CD4-positive, CD25-positive, alpha-beta regulatory T cell (primary cell): ENCODE measurements at regions not wholly inside any gene's neighbourhood (a gene's known extent, or its start where the extent isn't known, plus 50 kb on each side); places are given as distances from the start of the nearest gene placed in this dataset.

Source experiments
- ATAC-seq, 2 donors: fragments of 150-1000 bp; cut with Tn5 transposase; one replicate each; pipeline ENCODE4 v1.10.0; 2021; ENCODE audit warnings: low read depth in 2 of 2, moderate number of reproducible peaks in 2 of 2, moderate library complexity in 1 of 2
- DNase-seq, 3 donors: peaks; one replicate each; pipeline versions ENCODE4 v3.0.0 to v3.0.0-alpha.2; 2012 to 2022; ENCODE audit warnings: mixed read lengths in 1 of 3
- H3K27ac ChIP-seq: one replicate; pipeline ENCODE4 v1.7.0; 2013; ENCODE audit warnings: mild to moderate bottlenecking, low read length; ENCODE audit not compliant: insufficient read depth, poor library complexity, severe bottlenecking
- H3K27me3 ChIP-seq: one replicate; pipeline ENCODE4 v1.7.0; 2013; ENCODE audit warnings: low read length; ENCODE audit not compliant: control insufficient read depth, insufficient read depth
- H3K36me3 ChIP-seq: one replicate; pipeline ENCODE4 v1.7.0; 2013; ENCODE audit warnings: mild to moderate bottlenecking, low read length, moderate library complexity; ENCODE audit not compliant: control insufficient read depth, insufficient read depth
- H3K4me1 ChIP-seq: 2 replicates; pipeline ENCODE4 v1.7.0; 2013; ENCODE audit warnings: mild to moderate bottlenecking, low read length; ENCODE audit not compliant: insufficient read depth, control insufficient read depth, poor library complexity, severe bottlenecking
- H3K4me3 ChIP-seq: one replicate; pipeline ENCODE4 v1.7.0; 2013; ENCODE audit warnings: low read depth, mild to moderate bottlenecking, low read length, moderate library complexity
- H3K9me3 ChIP-seq, 2 experiments: 1 replicate in 1 of 2; 2 replicates in 1 of 2; pipeline ENCODE4 v1.7.0; 2013; ENCODE audit warnings: low read length in 2 of 2, mild to moderate bottlenecking in 1 of 2, moderate library complexity in 1 of 2; ENCODE audit not compliant: control insufficient read depth in 2 of 2
- H3K27ac Mint-ChIP-seq, 3 donors: one replicate each; pipeline ENCODE4 v1.8.0; 2020 to 2022; ENCODE audit warnings: mild to moderate bottlenecking in 3 of 3, mixed read lengths in 3 of 3, moderate library complexity in 2 of 3
- H3K27me3 Mint-ChIP-seq: one replicate; pipeline ENCODE4 v1.8.0; 2022; ENCODE audit warnings: mild to moderate bottlenecking, mixed read lengths
- H3K36me3 Mint-ChIP-seq: one replicate; pipeline ENCODE4 v1.8.0; 2020; ENCODE audit warnings: mixed read lengths
- H3K4me1 Mint-ChIP-seq, 4 donors: one replicate each; pipeline ENCODE4 v1.8.0; 2020 to 2022; ENCODE audit warnings: mixed read lengths in 4 of 4, mild to moderate bottlenecking in 1 of 4
- H3K4me3 Mint-ChIP-seq, 4 donors: one replicate each; pipeline ENCODE4 v1.8.0; 2020 to 2022; ENCODE audit warnings: mild to moderate bottlenecking in 4 of 4, mixed read lengths in 4 of 4, moderate library complexity in 3 of 4
- H3K9me3 Mint-ChIP-seq, 7 donors: one replicate each; pipeline ENCODE4 v1.8.0; 2020 to 2022; ENCODE audit warnings: mixed read lengths in 7 of 7, mild to moderate bottlenecking in 3 of 7, moderate library complexity in 2 of 7

DNA sequence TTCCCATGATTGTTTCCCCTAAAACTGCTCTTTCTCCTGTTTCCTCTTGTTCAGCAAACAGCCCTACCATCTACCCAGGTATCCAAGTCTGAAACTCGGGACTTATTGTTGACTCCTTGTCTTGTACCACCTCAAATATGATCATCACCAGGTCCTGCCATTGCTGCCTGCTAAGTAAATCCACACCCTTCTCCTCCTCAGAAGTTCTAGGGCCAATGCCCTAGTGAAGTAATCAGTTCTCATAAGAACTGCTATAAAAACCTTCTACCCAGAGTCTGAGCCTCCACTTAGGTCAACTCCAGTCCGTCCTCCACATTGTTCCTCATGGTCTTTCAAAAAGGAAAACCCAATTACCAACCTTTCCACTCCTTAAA, 77.0 kb upstream of the IL12A start:
- Histone ChIP-seq H3K36me3 (no peaks in the 10 kb centered on the region), H3K4me3 (peak overlapping the region; percentile 63), H3K9me3 (no peaks in the 10 kb centered on the region), H3K27me3 (peaks cover 4% of the 10 kb centered on the region), H3K27ac (no peak overlapping the region), H3K4me1 (no peaks in the 10 kb centered on the region)
- peak in 1 of 3 donors; percentile 10 for DNase-seq
- H3K27ac Mint-ChIP-seq = peak overlapping the region; percentile 7 to 98 (median 55)
- peak overlapping the region in 3 of 4 donors; percentile 25 to 79 (median 58) for H3K4me3 Mint-ChIP-seq
- no peaks in the 10 kb centered on the region for H3K36me3 Mint-ChIP-seq
- H3K9me3 Mint-ChIP-seq = peaks cover 0 to 2% (median 0%) of the 10 kb centered on the region in 7 donors
- H3K27me3 Mint-ChIP-seq = peaks cover 10% of the 10 kb centered on the region
- H3K4me1 Mint-ChIP-seq = peaks cover 0 to 22% (median 5%) of the 10 kb centered on the region in 4 donors
- ATAC-seq = no peak

DNA sequence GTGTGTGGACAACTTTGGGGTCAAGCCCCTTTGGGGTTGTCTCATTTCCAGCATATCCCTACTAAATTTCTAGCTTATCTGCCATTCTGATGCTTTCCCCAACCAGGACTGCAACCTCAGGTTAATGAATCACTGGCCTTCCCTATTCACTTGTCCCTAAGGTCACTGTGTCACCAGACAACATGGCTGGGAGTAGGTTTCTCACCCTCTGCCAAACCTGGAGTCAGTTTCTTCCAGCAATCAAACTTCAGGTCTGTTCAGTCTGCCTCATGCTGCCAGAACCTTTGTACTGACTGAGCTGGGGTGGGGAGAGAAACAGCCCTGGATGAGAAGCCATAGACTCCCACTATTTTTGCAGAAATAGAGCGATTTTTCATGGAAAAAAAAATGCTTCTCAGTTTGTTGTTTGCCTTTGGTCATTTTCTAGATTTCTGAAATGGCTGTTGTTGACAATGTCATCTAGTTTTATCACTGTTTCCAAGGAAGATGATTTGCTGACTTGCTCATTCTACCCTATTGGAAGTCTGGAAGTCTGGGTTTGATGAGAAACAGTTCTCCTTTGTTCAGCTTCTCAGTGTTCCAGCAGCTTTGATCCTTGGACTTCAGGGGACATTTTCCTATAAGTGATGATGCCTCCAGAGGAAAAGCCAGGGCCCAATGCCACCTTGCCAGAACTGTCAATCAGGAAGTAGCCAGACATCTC, 74.8 kb upstream of the IL12A start:
- H3K27ac ChIP-seq = no peak overlapping the region
- H3K27ac Mint-ChIP-seq = no peak overlapping the region
- H3K4me3 ChIP-seq = no peak overlapping the region

DNA sequence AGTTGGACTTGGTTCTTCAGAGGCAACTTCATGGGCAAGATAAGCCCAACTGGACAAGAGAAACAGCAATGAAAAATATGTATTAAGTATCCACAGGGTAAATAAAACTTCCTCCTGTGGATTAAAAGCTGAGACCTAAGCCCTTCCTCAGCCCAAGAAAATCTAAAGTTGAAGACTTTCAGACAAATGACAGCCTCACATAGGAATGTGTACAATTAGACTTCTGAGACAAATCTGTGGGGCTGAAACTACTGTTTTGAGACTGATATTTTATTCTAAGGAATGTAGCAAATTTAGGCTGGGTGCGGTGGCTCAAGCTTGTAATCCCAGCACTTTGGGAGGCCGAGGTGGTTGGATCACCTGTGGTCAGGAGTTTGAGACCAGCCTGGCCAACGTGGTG, 74.2 kb upstream of the IL12A start:
- Histone ChIP-seq H3K4me3 (no peak overlapping the region), H3K9me3 (no peaks in the 10 kb centered on the region), H3K27ac (no peak overlapping the region), H3K36me3 (no peaks in the 10 kb centered on the region), H3K4me1 (no peaks in the 10 kb centered on the region), H3K27me3 (peaks cover 4% of the 10 kb centered on the region)
- no peak overlapping the region for H3K4me3 Mint-ChIP-seq
- DNase-seq (no peak), ATAC-seq (no peak)
- H3K27ac Mint-ChIP-seq = no peak overlapping the region
- peaks cover 21% of the 10 kb centered on the region for H3K27me3 Mint-ChIP-seq
- H3K9me3 Mint-ChIP-seq = no peaks in the 10 kb centered on the region
- H3K36me3 Mint-ChIP-seq = no peaks in the 10 kb centered on the region
- H3K4me1 Mint-ChIP-seq = peaks cover 0 to 22% (median 5%) of the 10 kb centered on the region in 4 donors

More for the DNA sequence above, 74.8 kb upstream of the IL12A start:
- Histone ChIP-seq H3K27me3 (peaks cover under 1% of the 10 kb centered on the region), H3K36me3 (no peaks in the 10 kb centered on the region), H3K9me3 (no peaks in the 10 kb centered on the region), H3K4me1 (no peaks in the 10 kb centered on the region)
- Mint-ChIP-seq H3K27me3 (peaks cover 16% of the 10 kb centered on the region), H3K36me3 (no peaks in the 10 kb centered on the region), H3K4me1 (peaks cover 0 to 22% (median 5%) of the 10 kb centered on the region in 4 donors), H3K4me3 (peak overlapping the region in 1 of 4 donors; percentile 12), H3K9me3 (no peaks in the 10 kb centered on the region)
- ATAC-seq = no peak
- no peak for DNase-seq

DNA sequence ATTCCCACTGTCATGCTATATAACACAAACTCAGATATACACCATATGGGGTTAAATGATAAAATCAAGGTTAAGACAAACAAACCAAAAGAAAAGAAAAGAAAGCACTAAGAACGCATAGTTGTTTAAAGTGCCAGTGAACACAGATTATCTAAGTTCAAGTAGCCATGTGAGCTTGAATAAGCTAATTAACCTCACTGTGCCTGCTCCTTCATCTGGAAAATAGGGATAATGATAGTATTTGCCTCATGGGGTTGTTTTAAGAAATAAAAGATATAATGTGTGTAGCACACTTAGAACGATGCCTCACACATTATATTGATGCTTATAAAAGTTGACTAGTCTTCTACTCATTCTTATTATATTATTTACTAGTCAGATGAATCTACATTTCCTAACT, 72.6 kb upstream of the IL12A start:
- H3K27me3 ChIP-seq = peaks cover 4% of the 10 kb centered on the region
- H3K9me3 ChIP-seq = no peaks in the 10 kb centered on the region
- Mint-ChIP-seq H3K4me1 (peaks cover 0 to 15% (median 4%) of the 10 kb centered on the region in 4 donors), H3K9me3 (peaks cover 0 to 2% (median 0%) of the 10 kb centered on the region in 7 donors), H3K4me3 (no peak overlapping the region), H3K27me3 (peaks cover 35% of the 10 kb centered on the region), H3K27ac (no peak overlapping the region), H3K36me3 (no peaks in the 10 kb centered on the region)
- H3K27ac ChIP-seq = no peak overlapping the region
- DNase-seq (no peak), ATAC-seq (no peak)
- H3K4me3 ChIP-seq = no peak overlapping the region
- no peaks in the 10 kb centered on the region for H3K4me1 ChIP-seq
- no peaks in the 10 kb centered on the region for H3K36me3 ChIP-seq

DNA sequence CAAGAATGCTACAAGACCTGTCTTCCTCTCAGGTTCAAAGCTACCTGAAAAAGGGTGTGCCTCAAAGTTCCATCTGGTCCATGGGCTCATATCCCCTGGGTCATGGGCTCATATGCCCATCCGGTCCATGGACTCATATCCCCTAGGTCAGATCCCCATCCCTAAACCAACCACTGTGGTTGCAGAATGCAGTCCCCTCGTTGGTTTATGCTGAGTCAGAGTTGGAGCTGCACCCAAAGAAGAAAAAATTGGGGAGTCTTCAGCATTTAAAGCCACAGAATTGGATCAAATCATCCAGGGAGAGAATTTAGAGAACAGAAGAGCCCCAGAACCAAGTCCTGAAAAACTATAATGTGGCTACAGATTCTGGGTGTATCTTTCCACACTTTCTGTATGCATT, 71.5 kb upstream of the IL12A start:
- H3K4me1 ChIP-seq = no peaks in the 10 kb centered on the region
- no peak overlapping the region for H3K27ac ChIP-seq
- DNase-seq (no peak), ATAC-seq (no peak)
- peaks cover 5% of the 10 kb centered on the region for H3K27me3 ChIP-seq
- Mint-ChIP-seq H3K27me3 (peaks cover 31% of the 10 kb centered on the region), H3K4me1 (peaks cover 0 to 4% (median 0%) of the 10 kb centered on the region in 4 donors), H3K36me3 (no peaks in the 10 kb centered on the region), H3K27ac (no peak overlapping the region), H3K4me3 (no peak overlapping the region), H3K9me3 (peaks cover 0 to 2% (median 0%) of the 10 kb centered on the region in 7 donors)
- H3K9me3 ChIP-seq = no peaks in the 10 kb centered on the region
- no peaks in the 10 kb centered on the region for H3K36me3 ChIP-seq
- H3K4me3 ChIP-seq = no peak overlapping the region

DNA sequence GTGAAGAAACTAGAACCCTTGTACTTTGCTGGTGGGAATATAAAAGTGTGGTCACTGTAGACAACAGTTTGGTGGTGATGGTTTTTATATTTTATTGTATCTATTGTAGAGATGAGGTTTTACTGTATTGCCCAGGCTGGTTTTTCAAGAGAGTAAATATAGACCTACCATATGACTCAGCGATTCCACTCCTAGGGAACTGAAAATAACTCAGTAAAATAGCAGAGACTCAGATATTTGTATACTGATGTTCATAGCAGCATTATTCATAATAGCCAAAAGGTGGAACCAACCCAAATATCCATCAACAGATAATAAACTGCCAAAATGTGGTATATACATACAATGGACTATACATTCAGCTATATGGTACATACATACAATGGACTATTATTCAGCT, 68.8 kb upstream of the IL12A start:
- Mint-ChIP-seq H3K4me1 (no peaks in the 10 kb centered on the region), H3K9me3 (peaks cover 0 to 2% (median 0%) of the 10 kb centered on the region in 7 donors), H3K27me3 (peaks cover 25% of the 10 kb centered on the region), H3K4me3 (no peak overlapping the region), H3K27ac (no peak overlapping the region), H3K36me3 (no peaks in the 10 kb centered on the region)
- ATAC-seq (no peak), DNase-seq (no peak)
- Histone ChIP-seq H3K27me3 (peaks cover 5% of the 10 kb centered on the region), H3K4me1 (no peaks in the 10 kb centered on the region), H3K36me3 (no peaks in the 10 kb centered on the region), H3K9me3 (no peaks in the 10 kb centered on the region), H3K4me3 (no peak overlapping the region), H3K27ac (no peak overlapping the region)

DNA sequence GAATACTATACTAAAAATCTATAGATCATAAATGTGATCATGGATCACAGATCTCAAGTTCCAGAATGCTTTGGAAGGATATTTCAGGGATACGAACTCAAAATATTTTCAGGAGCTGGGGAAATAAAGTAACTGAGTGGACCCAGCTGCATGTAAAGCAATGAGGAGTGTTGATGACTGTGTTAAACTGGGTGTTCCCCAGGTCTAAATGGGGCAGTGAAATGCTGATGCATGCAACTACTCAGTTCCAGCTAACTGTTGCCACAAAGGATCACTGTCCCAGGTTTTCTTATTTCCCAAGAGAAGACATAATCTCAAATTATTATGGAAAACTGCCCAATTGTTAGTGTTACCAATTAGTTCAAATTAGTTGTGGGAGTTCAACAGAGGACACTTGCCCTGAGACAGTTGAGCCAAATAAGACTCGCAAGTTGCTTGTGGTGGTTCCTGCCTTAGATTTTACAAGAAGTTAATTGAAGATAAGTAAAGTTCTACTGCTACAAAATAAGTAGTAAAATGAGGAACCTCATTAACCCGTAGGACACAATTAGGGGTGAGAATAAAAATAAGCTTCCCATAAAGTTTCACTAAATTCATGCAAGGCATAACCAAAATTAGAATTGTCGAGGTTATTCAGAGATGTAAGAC, 66.3 kb upstream of the IL12A start:
- H3K4me1 Mint-ChIP-seq = no peaks in the 10 kb centered on the region
- peaks cover 24% of the 10 kb centered on the region for H3K27me3 Mint-ChIP-seq
- DNase-seq = no peak
- Histone ChIP-seq H3K4me1 (no peaks in the 10 kb centered on the region), H3K9me3 (no peaks in the 10 kb centered on the region), H3K27ac (no peak overlapping the region), H3K36me3 (no peaks in the 10 kb centered on the region), H3K27me3 (peaks cover 5% of the 10 kb centered on the region), H3K4me3 (no peak overlapping the region)
- no peaks in the 10 kb centered on the region for H3K36me3 Mint-ChIP-seq
- H3K27ac Mint-ChIP-seq = no peak overlapping the region
- no peak for ATAC-seq
- H3K9me3 Mint-ChIP-seq = peaks cover 0 to 2% (median 0%) of the 10 kb centered on the region in 7 donors
- H3K4me3 Mint-ChIP-seq = no peak overlapping the region
